HUES6 (cell line): ENCODE measurements at regions not wholly inside any gene's neighbourhood (a gene's known extent, or its start where the extent isn't known, plus 50 kb on each side); places are given as distances from the start of the nearest gene placed in this dataset.

ENCODE experiments used
- H3K27ac ChIP-seq: 2 replicates; pipeline ENCODE4 v1.7.0; 2013; ENCODE audit warnings: low read depth, mild to moderate bottlenecking, low read length, inconsistent platforms
- H3K27me3 ChIP-seq: 2 replicates; pipeline ENCODE4 v1.6.1; 2013; ENCODE audit warnings: low read length; ENCODE audit not compliant: control insufficient read depth, insufficient read depth
- H3K36me3 ChIP-seq: 2 replicates; pipeline ENCODE4 v1.6.1; 2013; ENCODE audit warnings: low read length; ENCODE audit not compliant: control insufficient read depth, insufficient read depth
- H3K4me1 ChIP-seq: 2 replicates; pipeline ENCODE4 v1.6.1; 2013; ENCODE audit warnings: low read length; ENCODE audit not compliant: control insufficient read depth, insufficient read depth
- H3K4me3 ChIP-seq: 2 replicates; pipeline ENCODE4 v1.5.1; 2013; ENCODE audit warnings: low read depth, low read length
- H3K9ac ChIP-seq: one replicate; pipeline ENCODE4 v1.6.1; 2013; ENCODE audit warnings: mild to moderate bottlenecking, low read length
- H3K9me3 ChIP-seq: 2 replicates; pipeline ENCODE4 v1.6.1; 2013; ENCODE audit warnings: low read depth, low read length; ENCODE audit not compliant: control insufficient read depth, insufficient read depth

DNA sequence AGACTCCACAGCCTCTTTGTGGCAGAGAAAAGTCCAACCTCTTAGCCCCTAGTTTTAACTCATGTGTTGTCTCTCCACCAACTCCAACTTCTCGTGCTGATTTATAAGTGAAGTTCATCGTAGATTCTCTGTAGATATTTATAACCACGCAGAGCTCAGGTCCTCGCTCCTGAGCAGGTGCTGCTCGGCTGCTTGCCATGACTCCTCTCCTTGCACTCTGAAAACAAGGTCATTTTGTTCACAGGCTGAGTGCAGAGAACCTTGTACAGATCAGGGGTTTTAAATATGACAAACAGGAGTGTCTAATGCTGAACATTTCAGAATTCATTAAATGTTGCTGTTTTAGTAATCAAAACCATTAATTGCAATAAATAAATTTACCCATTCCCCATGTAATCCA lies 330.8 kb upstream of the GYPC start:
- H3K27me3 ChIP-seq, result no peaks in the 10 kb centered on the region; the same call in 1 of the 2 replicates
- no peak overlapping the region for H3K9ac ChIP-seq

DNA sequence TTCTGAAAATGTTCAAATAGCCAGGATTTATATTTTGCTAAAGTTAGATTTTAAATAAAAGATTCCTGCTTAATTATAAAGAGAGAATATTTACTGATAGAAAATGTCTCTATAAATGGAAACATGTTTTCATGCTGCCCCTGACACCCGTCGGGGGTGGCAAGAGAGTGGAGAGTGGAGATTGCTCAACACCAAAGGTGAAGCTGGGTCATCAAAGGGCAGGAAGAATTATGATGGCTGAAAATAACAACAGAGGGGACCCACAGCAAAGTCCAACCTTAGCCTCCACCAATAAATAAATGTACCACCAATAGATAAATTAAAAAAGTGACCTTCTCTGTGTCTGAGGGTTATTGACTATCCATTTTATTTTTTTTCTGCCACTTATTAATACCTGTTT lies 326.8 kb upstream of the GYPC start:
- H3K4me3 ChIP-seq, result no peak overlapping the region
- H3K36me3 ChIP-seq, result no peaks in the 10 kb centered on the region
- H3K4me1 ChIP-seq, result no peaks in the 10 kb centered on the region
- H3K9ac ChIP-seq, result no peak overlapping the region
- H3K9me3 ChIP-seq, result peaks cover 10% of the 10 kb centered on the region; the same call in 1 of the 2 replicates
- H3K27me3 ChIP-seq, result no peaks in the 10 kb centered on the region; the same call in 1 of the 2 replicates
- no peak overlapping the region for H3K27ac ChIP-seq

More for the DNA sequence above, 330.8 kb upstream of the GYPC start:
- Histone ChIP-seq H3K4me3 (no peak overlapping the region), H3K4me1 (no peaks in the 10 kb centered on the region), H3K27ac (no peak overlapping the region), H3K9me3 (no peaks in the 10 kb centered on the region), H3K36me3 (no peaks in the 10 kb centered on the region)

DNA sequence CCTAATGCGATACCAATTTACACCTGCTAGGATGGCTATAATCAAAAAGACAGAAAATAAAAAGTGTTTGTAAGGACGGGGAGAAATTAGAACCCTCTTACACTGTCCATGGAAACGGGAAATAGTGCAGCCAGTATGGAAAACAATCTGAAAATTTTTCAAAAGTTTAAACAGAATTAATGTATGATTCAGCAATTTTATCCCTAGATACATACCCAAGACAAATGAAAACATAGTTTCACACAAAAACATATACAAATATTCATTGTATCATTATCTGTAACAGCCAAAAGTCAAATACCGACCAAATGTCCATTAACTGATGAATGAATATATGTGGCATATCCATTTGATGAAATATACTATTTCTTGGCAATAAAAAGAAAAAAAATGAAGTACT lies 313.5 kb upstream of the GYPC start:
- Histone ChIP-seq H3K27me3 (no peaks in the 10 kb centered on the region), H3K27ac (no peak overlapping the region), H3K4me1 (no peaks in the 10 kb centered on the region), H3K36me3 (no peaks in the 10 kb centered on the region), H3K9ac (no peak overlapping the region), H3K9me3 (no peaks in the 10 kb centered on the region), H3K4me3 (no peak overlapping the region)

DNA sequence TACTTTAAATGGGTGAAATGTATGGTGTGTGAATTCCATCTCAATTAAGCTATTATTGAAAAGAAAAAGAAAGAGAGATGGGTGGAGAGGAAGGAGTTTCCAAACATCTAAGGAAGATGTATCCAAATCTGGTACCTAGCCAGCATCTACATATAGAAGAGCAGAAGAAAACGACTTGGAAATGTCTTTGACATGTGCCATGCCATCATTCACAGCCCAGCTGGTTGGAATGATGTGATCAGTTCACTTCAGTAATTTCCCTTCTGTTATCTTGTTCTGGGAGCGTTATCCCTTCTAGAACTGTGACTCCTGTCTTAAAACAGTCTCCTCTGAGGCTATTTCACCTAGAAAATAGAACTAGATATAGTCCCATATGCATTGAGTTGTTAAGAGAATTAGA lies 312.8 kb upstream of the GYPC start:
- no peak overlapping the region for H3K4me3 ChIP-seq

DNA sequence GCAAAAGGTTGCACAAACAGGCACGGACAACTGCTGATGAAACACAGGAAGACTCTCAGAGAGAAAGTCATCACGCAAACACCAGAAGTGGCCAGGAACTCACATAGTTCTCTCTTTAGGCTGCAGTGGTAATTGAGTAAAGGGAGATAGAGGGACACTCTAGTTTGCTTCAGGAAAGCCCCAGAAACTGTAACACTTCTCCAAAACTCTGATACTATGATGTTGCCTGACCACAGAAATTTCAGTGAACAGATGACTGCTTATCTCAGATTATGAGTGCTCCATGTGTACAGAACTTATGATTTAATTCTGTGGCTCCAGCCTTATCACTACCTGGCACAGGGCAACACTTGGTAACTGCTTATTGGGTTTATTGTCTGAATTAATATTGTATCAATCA lies 311.5 kb upstream of the GYPC start:
- no peak overlapping the region for H3K9ac ChIP-seq
- no peaks in the 10 kb centered on the region for H3K4me1 ChIP-seq
- no peak overlapping the region for H3K4me3 ChIP-seq
- H3K27me3 ChIP-seq, result no peaks in the 10 kb centered on the region
- H3K36me3 ChIP-seq, result no peaks in the 10 kb centered on the region
- no peaks in the 10 kb centered on the region for H3K9me3 ChIP-seq
- H3K27ac ChIP-seq, result no peak overlapping the region

More for the DNA sequence above, 312.8 kb upstream of the GYPC start:
- Histone ChIP-seq H3K9ac (no peak overlapping the region), H3K9me3 (no peaks in the 10 kb centered on the region), H3K27ac (no peak overlapping the region), H3K36me3 (no peaks in the 10 kb centered on the region), H3K27me3 (no peaks in the 10 kb centered on the region), H3K4me1 (no peaks in the 10 kb centered on the region)

DNA sequence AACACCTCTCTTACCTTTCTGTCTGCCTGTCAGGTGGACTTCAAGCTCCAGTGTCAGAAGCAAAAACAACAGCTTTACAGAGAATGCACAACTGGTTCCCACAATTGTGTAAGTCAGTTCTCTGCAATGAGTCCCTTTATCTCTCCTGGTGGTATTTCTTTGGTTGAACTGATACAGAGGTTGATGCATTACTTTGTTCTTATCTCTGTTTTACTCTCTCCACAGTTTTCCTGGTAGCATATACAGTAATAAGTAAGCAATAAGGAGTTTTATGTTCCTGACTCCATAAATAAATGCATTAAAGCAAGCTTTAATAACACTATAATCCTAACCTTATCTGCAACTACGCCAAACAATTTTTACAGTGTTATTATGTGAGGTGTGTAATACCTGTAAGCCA lies 310.3 kb upstream of the GYPC start:
- H3K27ac ChIP-seq, result no peak overlapping the region

DNA sequence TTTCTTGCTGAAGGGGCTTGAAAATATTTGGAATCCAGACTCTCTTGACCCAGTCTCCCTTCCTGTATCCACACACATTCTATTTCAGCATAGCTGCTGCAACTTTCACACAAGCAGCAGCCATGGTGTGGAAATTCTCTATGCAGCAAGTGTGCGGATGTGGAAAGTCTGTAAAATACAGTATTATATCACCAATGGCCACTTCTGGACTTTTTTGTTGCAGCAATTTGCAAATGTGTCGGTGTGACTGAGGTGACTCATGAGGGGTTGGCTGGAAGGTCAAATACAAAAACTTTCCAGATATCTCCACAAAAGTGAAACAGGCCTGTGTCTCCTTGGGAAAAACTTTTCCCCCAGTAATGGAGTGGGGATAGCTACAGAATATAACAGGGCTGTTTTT lies 299.3 kb upstream of the GYPC start:
- Histone ChIP-seq H3K27me3 (no peaks in the 10 kb centered on the region), H3K9me3 (no peaks in the 10 kb centered on the region), H3K4me3 (no peak overlapping the region), H3K36me3 (no peaks in the 10 kb centered on the region), H3K4me1 (no peaks in the 10 kb centered on the region), H3K9ac (no peak overlapping the region), H3K27ac (no peak overlapping the region)

More for the DNA sequence above, 310.3 kb upstream of the GYPC start:
- Histone ChIP-seq H3K4me3 (no peak overlapping the region), H3K9me3 (no peaks in the 10 kb centered on the region), H3K27me3 (no peaks in the 10 kb centered on the region), H3K4me1 (no peaks in the 10 kb centered on the region), H3K9ac (no peak overlapping the region), H3K36me3 (no peaks in the 10 kb centered on the region)

DNA sequence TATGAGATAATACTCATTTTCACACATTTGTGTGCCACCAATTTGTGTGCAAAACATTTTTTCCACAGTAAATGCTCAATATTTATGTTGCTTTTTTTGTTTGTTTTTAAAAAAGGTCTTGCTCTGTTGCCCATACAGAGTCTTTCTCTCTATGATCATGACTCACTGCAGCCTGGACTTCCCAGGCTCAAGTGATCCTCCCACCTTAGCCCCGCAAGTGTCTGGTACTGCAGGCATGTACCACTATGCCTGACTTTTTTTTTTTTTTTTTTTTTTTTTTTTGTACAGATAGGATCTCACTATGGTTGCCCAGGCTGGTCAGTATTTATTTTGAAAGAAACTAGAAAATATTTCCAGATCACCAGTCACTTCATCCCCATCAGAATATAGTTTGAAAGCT lies 297.8 kb upstream of the GYPC start:
- Histone ChIP-seq H3K9me3 (no peaks in the 10 kb centered on the region), H3K9ac (no peak overlapping the region), H3K4me3 (no peak overlapping the region), H3K27ac (no peak overlapping the region), H3K36me3 (no peaks in the 10 kb centered on the region), H3K27me3 (no peaks in the 10 kb centered on the region), H3K4me1 (no peaks in the 10 kb centered on the region)

DNA sequence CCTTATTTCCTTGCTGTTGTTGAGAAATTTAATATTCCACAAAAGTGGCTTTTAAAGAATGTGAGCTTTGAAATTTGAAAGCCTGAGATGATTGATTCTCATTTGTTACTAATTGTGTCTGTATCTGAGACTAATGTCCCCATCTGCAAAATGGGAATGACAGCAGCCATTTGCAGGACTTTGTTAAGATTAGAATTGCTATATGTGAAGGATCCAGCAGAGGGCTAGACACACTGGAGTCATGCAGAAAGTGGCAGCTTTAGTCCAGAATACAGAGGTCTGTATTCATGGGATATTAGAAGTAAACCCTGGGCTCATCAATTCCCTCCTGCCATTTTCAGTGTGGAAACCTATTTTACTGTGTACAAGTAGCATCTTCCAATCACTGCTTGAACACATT lies 296.5 kb upstream of the GYPC start:
- no peaks in the 10 kb centered on the region for H3K27me3 ChIP-seq
- H3K9me3 ChIP-seq, result no peaks in the 10 kb centered on the region
- H3K9ac ChIP-seq, result no peak overlapping the region
- no peaks in the 10 kb centered on the region for H3K36me3 ChIP-seq
- no peak overlapping the region for H3K27ac ChIP-seq
- no peaks in the 10 kb centered on the region for H3K4me1 ChIP-seq
- H3K4me3 ChIP-seq, result no peak overlapping the region

DNA sequence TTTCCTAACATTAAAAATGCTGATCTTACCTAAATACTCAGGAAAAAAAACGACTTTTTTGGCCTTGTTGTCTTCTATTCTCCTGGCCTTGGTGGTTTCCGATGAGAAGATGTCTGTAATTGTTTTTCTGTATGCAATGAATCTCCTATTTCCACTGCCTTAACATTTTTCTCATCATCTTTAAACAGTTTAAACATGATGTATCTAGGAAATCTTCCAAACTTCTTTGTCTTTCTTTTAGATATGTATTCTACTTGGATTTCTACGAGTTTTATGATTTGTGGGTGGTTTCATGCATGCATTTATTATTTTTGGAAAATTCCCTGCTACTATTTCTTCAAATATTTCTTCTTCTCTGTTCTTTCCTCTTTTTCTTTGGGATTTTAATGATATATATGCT lies 288.6 kb upstream of the GYPC start:
- H3K36me3 ChIP-seq, result no peaks in the 10 kb centered on the region
- H3K9me3 ChIP-seq, result no peaks in the 10 kb centered on the region
- no peak overlapping the region for H3K9ac ChIP-seq
- H3K4me3 ChIP-seq, result no peak overlapping the region
- no peaks in the 10 kb centered on the region for H3K4me1 ChIP-seq
- H3K27me3 ChIP-seq, result no peaks in the 10 kb centered on the region
- H3K27ac ChIP-seq, result no peak overlapping the region

DNA sequence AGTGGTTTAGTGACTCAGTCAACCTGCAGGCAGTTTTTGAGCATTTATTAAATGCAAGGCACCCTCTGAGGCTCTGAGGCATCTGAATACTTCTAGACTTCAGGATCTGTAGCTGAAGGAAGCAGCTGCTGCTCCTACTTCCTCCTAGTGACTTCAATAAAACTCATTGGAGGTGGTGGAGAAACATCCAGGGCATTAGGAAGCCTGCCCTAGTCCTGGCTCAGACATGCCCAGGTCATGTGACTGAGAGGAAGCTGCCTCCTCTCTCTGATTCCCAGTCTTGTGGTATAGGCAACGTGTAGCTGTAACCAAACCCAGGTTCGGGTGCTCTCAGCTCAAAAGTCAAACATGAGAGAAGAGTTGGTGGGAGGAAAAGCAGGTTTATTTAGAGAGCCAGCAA lies 287.2 kb upstream of the GYPC start:
- Histone ChIP-seq H3K36me3 (no peaks in the 10 kb centered on the region), H3K27ac (no peak overlapping the region), H3K9ac (no peak overlapping the region), H3K27me3 (no peaks in the 10 kb centered on the region), H3K4me3 (no peak overlapping the region), H3K9me3 (no peaks in the 10 kb centered on the region), H3K4me1 (no peaks in the 10 kb centered on the region)

DNA sequence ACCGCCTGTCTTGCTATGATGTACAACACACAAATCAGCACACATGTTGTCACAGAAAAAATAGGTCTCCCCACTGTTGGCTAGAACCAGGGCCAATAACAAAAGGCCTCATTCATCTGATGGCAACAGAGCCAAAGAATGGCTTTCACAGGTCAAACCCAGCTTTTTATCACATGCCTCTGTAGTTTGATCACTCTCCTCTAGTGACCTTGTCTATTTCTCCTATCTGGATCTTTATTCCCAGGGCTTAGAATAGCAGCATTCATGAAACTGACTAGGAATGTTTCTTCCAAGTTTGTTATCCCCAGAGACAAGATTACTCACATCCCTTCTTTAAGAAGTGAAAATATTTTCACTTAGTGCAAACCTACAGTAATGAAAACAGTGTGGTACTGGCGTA lies 285.8 kb upstream of the GYPC start:
- no peaks in the 10 kb centered on the region for H3K9me3 ChIP-seq
- no peaks in the 10 kb centered on the region for H3K36me3 ChIP-seq
- H3K9ac ChIP-seq, result no peak overlapping the region
- H3K4me1 ChIP-seq, result no peaks in the 10 kb centered on the region
- no peaks in the 10 kb centered on the region for H3K27me3 ChIP-seq
- no peak overlapping the region for H3K4me3 ChIP-seq
- H3K27ac ChIP-seq, result no peak overlapping the region
